Neuronal stem cell (in vitro differentiated cells): ENCODE measurements at regions not wholly inside any gene's neighbourhood (a gene's known extent, or its start where the extent isn't known, plus 50 kb on each side); places are given as distances from the start of the nearest gene placed in this dataset.
"Not testable (repeated sequence)": the region's sequence is repeated elsewhere in the genome, so short reads cannot be mapped to it uniquely, and the experiment has no call there.

Source experiments
- DNase-seq: peaks from one replicate; pipeline ENCODE4 v3.0.0-alpha.2; 2013; ENCODE audit warnings: low spot score
- H2AFZ ChIP-seq: one replicate; pipeline ENCODE4 v1.6.1; 2013; ENCODE audit warnings: mild to moderate bottlenecking, low read length, inconsistent platforms
- H2AK5ac ChIP-seq: 2 replicates; pipeline ENCODE4 v1.6.1; 2013; ENCODE audit warnings: low read depth, mild to moderate bottlenecking, inconsistent platforms, low read length, moderate library complexity, mixed read lengths
- H2BK120ac ChIP-seq: 2 replicates; pipeline ENCODE4 v1.6.1; 2013; ENCODE audit warnings: low read depth, mild to moderate bottlenecking, inconsistent platforms, low read length, moderate library complexity, mixed read lengths
- H2BK12ac ChIP-seq: one replicate; pipeline ENCODE4 v1.6.1; 2013; ENCODE audit warnings: low read length, inconsistent platforms
- H2BK15ac ChIP-seq: 2 replicates; pipeline ENCODE4 v1.6.1; 2013; ENCODE audit warnings: mild to moderate bottlenecking, low read length, inconsistent platforms, mixed read lengths
- H2BK5ac ChIP-seq: one replicate; pipeline ENCODE4 v1.6.1; 2013; ENCODE audit warnings: inconsistent platforms, mild to moderate bottlenecking, low read length, moderate library complexity
- H3K14ac ChIP-seq: one replicate; pipeline ENCODE4 v1.6.1; 2013; ENCODE audit warnings: low read length, inconsistent platforms
- H3K18ac ChIP-seq: 2 replicates; pipeline ENCODE4 v1.6.1; 2013; ENCODE audit warnings: low read length, inconsistent platforms
- H3K23ac ChIP-seq: 2 replicates; pipeline ENCODE4 v1.6.1; 2013; ENCODE audit warnings: low read depth, mild to moderate bottlenecking, mixed read lengths, low read length, inconsistent platforms; ENCODE audit not compliant: poor library complexity
- H3K27ac ChIP-seq: replicated peaks from 3 replicates; pipeline ENCODE4 v1.5.1; 2013; ENCODE audit warnings: low read length, inconsistent platforms
- H3K27me3 ChIP-seq, 3 experiments: 2 replicates each; pipeline ENCODE4 v1.6.1; 2013; ENCODE audit warnings: low read length in 3 of 3, mild to moderate bottlenecking in 2 of 3, inconsistent platforms in 1 of 3, low read depth in 1 of 3, mixed read lengths in 1 of 3, moderate library complexity in 1 of 3; ENCODE audit not compliant: control insufficient read depth in 3 of 3, insufficient read depth in 3 of 3
- H3K36me3 ChIP-seq, 2 donors: replicated peaks in 1 of 2; 2 replicates each; pipeline ENCODE4 v1.6.1; 2013; ENCODE audit warnings: low read length in 2 of 2; ENCODE audit not compliant: control insufficient read depth in 2 of 2, insufficient read depth in 2 of 2
- H3K4ac ChIP-seq: 2 replicates; pipeline ENCODE4 v1.6.1; 2013; ENCODE audit warnings: inconsistent platforms, mild to moderate bottlenecking, low read length, moderate library complexity
- H3K4me1 ChIP-seq, 2 donors: 1 replicate in 1 of 2; 2 replicates in 1 of 2; pipeline ENCODE4 v1.6.1; 2013; ENCODE audit warnings: low read length in 2 of 2, low read depth in 1 of 2; ENCODE audit not compliant: control insufficient read depth in 2 of 2, insufficient read depth in 1 of 2
- H3K4me2 ChIP-seq: one replicate; pipeline ENCODE4 v1.6.1; 2013; ENCODE audit warnings: mild to moderate bottlenecking, low read length, inconsistent platforms; ENCODE audit not compliant: insufficient read depth, poor library complexity, severe bottlenecking
- H3K4me3 ChIP-seq, 2 donors: 2 replicates each; pipeline ENCODE4 v1.5.1; 2013; ENCODE audit warnings: low read length in 2 of 2, mild to moderate bottlenecking in 2 of 2, inconsistent platforms in 1 of 2, moderate library complexity in 1 of 2
- H3K79me1 ChIP-seq: one replicate; pipeline ENCODE4 v1.6.1; 2013; ENCODE audit warnings: low read depth, mild to moderate bottlenecking, inconsistent platforms, low read length, moderate library complexity
- H3K9ac ChIP-seq: one replicate; pipeline ENCODE4 v1.6.1; 2013; ENCODE audit warnings: mild to moderate bottlenecking, low read depth, low read length, inconsistent platforms; ENCODE audit not compliant: poor library complexity
- H3K9me3 ChIP-seq, 2 donors: replicated peaks in 1 of 2; 2 replicates each; pipeline versions ENCODE3 to v1.6.1; 2013; ENCODE audit warnings: low read length in 2 of 2, mild to moderate bottlenecking in 2 of 2, inconsistent platforms in 1 of 2, low read depth in 1 of 2, mixed read lengths in 1 of 2, moderate library complexity in 1 of 2; ENCODE audit not compliant: control insufficient read depth in 2 of 2, insufficient read depth in 1 of 2
- H4K8ac ChIP-seq: one replicate; pipeline ENCODE4 v1.6.1; 2013; ENCODE audit warnings: low read depth, mild to moderate bottlenecking, inconsistent platforms, low read length, moderate library complexity
- H4K91ac ChIP-seq: one replicate; pipeline ENCODE4 v1.6.1; 2013; ENCODE audit warnings: low read length, low read depth, mild to moderate bottlenecking, inconsistent platforms; ENCODE audit not compliant: poor library complexity
- WGBS, 2 donors: extraction: QIAGEN DNeasy Blood & Tissue Kit; methylation state at CpG; one replicate each; pipeline ENCODE4 v1.1.7; 2013; ENCODE audit warnings: missing lambda C conversion rate in 2 of 2, mixed read lengths in 1 of 2; ENCODE audit not compliant: insufficient read length in 2 of 2, insufficient replicate concordance in 1 of 2; ENCODE audit errors: extremely low coverage in 2 of 2; 5-methylcytosine and 5-hydroxymethylcytosine counted together

DNA sequence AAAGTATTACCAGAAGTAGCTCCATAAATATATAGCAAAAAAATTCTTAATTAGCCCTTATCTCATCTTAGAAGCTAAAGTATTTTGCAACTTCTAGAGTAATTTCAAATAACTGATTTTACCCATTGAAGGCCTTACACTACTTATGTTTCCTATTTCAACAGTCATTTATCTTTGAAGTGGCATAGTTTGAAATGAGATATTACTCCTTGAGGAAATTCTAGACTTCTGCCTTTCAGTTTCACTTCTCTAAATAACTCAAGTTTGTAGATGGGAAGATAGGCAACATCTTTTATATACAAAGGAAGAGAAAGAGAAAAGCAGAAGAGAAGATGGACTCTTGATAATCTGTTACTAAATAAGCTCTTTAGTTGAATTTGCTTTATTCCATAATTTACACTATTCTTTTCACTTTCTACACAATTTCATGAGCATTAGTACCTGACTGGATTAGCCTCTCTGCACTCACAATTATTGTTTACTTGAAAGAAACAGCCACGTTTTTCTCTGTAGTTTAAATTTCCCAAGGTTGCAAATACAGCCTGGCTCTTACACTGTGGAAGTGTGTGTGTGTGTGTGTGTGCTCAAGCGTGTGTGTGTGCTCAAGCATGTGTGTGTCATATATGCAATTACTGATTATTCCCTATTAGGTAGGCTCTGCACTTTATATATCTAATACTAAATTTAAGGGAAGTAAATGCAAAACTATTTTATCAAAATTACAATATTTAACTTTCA is 60.6 kb upstream of the EMB start:
- no peaks in the 10 kb centered on the region for H3K9me3 ChIP-seq
- no peaks in the 10 kb centered on the region for H3K27me3 ChIP-seq
- no peak overlapping the region for H2AFZ ChIP-seq
- no CpG with 5 or more reads among the region's 2 CpGs for WGBS, 2 donors
- no peak overlapping the region for H3K18ac ChIP-seq
- H3K9ac ChIP-seq = no peak overlapping the region
- no peak overlapping the region for H3K4me2 ChIP-seq
- no peak overlapping the region for H2BK120ac ChIP-seq
- H4K91ac ChIP-seq = no peak overlapping the region
- H3K4me1 ChIP-seq = no peaks in the 10 kb centered on the region
- H2BK5ac ChIP-seq = no peak overlapping the region
- no peaks in the 10 kb centered on the region for H3K79me1 ChIP-seq
- no peak overlapping the region for H2BK15ac ChIP-seq
- H3K14ac ChIP-seq = no peak overlapping the region
- no peak overlapping the region for H3K4ac ChIP-seq
- DNase-seq = no peak
- no peak overlapping the region for H3K4me3 ChIP-seq
- no peak overlapping the region for H3K23ac ChIP-seq
- H4K8ac ChIP-seq = no peak overlapping the region
- no peak overlapping the region for H2AK5ac ChIP-seq
- H3K27ac ChIP-seq = no peak overlapping the region
- H2BK12ac ChIP-seq = no peak overlapping the region
- no peaks in the 10 kb centered on the region for H3K36me3 ChIP-seq

GRCh38 chr5:50513028-50513457 is 72.0 kb upstream of the EMB start:
- H3K27me3 ChIP-seq, H3K18ac ChIP-seq, DNase-seq: not testable (repeated sequence)

DNA sequence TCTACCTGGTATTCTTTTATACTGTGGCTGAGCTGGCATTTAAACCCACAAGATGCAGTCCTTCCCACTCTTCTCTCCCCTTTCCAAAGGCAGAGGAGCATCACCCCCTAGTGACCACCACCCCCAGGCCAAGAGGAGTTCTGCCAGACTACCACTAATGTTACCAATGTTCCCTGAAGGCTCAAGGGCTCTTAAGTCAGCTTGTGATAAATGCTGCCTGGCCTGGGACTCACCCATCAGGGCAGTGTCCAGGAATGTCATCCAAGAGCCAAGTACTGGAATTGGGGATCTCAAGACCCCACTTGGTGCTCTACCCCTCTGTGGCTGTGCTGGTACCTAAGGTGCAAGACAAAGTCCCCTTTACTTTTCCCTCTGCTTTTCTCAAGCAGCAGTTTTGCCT is 80.0 kb upstream of the EMB start:
- H2BK15ac ChIP-seq, H2AK5ac ChIP-seq, H3K4ac ChIP-seq, H3K27me3 ChIP-seq, H2BK12ac ChIP-seq, H3K9ac ChIP-seq, H3K36me3 ChIP-seq, H3K14ac ChIP-seq, H3K18ac ChIP-seq, H3K4me1 ChIP-seq, H2BK5ac ChIP-seq, DNase-seq, H3K9me3 ChIP-seq, H4K91ac ChIP-seq, H2BK120ac ChIP-seq, H3K79me1 ChIP-seq, H4K8ac ChIP-seq, H3K27ac ChIP-seq, H3K23ac ChIP-seq, H3K4me2 ChIP-seq, H3K4me3 ChIP-seq, H2AFZ ChIP-seq: not testable (repeated sequence)

More at GRCh38 chr5:50513028-50513457, 72.0 kb upstream of the EMB start:
- H3K14ac ChIP-seq, H3K27ac ChIP-seq, H3K23ac ChIP-seq, H3K4me1 ChIP-seq, H3K4me2 ChIP-seq, H2BK15ac ChIP-seq, H3K36me3 ChIP-seq, H2BK12ac ChIP-seq, H3K4ac ChIP-seq, H2BK120ac ChIP-seq, H3K9me3 ChIP-seq, H2AK5ac ChIP-seq, H4K91ac ChIP-seq, H2BK5ac ChIP-seq, H3K4me3 ChIP-seq, H2AFZ ChIP-seq, H3K79me1 ChIP-seq, H4K8ac ChIP-seq, H3K9ac ChIP-seq: not testable (repeated sequence)

- not testable (repeated sequence) for H3K36me3 ChIP-seq, H3K18ac ChIP-seq, H3K4me3 ChIP-seq, H4K8ac ChIP-seq, H2BK120ac ChIP-seq, H3K27me3 ChIP-seq, H3K4me2 ChIP-seq, H3K4ac ChIP-seq, DNase-seq, H3K23ac ChIP-seq, H3K9ac ChIP-seq, H2AFZ ChIP-seq, H2AK5ac ChIP-seq, H3K4me1 ChIP-seq, H3K14ac ChIP-seq, H3K79me1 ChIP-seq, H2BK5ac ChIP-seq, H4K91ac ChIP-seq, H3K9me3 ChIP-seq, H2BK12ac ChIP-seq, H2BK15ac ChIP-seq, H3K27ac ChIP-seq
- WGBS, 2 donors = no CpG with 5 or more reads among the region's 3 CpGs
Observed at GRCh38 chr5:50527514-50528060, 86.5 kb upstream of the EMB start.
